Inferior parietal cortex (tissue), 1 donor: ENCODE measurements at regions not wholly inside any gene's neighbourhood (a gene's known extent, or its start where the extent isn't known, plus 50 kb on each side); places are given as distances from the start of the nearest gene placed in this dataset.
"Not testable (repeated sequence)": the region's sequence is repeated elsewhere in the genome, so short reads cannot be mapped to it uniquely, and the experiment has no call there.

Experiments
- DNase-seq: peaks from one replicate; pipeline ENCODE4 v3.0.0-alpha.2; 2016; ENCODE audit errors: extremely low spot score

DNA sequence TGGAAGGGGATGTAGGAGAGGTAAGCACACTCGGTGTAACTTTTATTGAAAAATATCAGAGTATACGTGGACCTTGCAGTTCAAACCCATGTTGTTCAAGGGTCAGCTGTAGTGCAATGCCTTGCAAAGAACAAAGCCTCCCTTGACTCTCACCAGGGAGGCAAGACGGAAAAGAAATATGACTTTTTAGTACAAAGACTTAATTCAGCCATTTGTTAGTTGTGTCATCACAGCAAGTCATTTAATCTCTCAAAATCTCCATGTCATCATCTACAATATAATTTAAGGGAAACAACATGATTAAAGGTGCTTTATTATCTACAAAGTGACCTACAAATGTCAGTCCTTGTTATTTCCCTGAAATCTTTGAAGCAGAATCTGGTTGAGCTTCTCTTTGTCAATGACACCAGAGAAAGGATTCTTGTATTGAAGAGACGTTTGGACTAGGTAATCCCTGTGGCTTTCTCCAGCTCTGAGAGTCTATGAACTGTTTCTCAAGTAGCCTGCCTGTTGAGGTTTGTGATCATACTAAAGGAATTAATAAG lies 502.8 kb downstream of the REEP3 start:
- no peak for DNase-seq

DNA sequence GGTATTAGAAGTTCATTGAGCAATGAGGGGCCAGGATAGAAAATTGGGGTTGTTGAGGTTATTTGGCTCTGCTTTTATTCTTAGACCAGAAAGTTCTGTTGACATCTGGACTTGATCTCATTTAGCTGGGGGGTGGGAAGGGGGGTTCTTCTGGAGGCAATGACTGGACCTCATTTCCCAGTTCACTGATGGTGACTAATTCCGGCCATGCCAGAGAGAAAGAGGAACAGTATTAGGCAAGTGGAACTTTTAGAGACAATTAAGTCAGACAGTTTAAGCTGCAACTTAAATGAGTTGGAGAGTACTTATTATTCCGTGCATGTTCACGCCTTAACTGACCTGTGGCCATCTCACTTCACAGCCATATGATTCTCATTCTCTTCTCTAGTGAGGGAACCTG lies 512.5 kb downstream of the REEP3 start:
- DNase-seq = no peak

DNA sequence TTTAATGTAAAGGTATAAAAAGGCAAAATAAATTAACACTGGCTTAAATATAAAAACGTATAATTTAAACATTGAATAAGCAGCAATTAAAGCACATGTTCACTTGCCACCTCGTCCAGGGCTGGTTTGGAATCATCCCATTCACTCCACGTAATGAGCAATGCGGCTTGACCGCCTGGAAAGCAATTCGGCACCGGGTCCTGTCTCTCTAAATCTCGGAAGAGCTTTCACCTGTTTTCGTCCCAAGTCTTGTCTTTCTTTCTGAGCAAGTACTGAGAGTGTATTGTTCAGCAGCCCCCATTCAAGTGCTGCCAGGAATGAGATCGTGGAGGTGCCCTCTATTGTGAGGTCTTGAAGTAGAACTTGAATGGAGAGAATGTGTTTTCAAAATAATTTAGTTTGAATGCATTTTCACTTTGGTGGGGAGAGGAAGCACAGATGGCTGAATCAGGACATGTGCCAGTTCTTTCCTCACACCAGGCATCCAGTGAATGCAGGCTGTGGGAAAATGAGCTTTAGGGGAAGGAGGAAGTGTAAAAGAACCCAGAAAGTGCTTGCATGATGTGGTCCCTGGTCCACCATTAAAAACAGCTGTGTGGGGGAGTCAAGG lies 515.2 kb downstream of the REEP3 start:
- peak; percentile 49 for DNase-seq

DNA sequence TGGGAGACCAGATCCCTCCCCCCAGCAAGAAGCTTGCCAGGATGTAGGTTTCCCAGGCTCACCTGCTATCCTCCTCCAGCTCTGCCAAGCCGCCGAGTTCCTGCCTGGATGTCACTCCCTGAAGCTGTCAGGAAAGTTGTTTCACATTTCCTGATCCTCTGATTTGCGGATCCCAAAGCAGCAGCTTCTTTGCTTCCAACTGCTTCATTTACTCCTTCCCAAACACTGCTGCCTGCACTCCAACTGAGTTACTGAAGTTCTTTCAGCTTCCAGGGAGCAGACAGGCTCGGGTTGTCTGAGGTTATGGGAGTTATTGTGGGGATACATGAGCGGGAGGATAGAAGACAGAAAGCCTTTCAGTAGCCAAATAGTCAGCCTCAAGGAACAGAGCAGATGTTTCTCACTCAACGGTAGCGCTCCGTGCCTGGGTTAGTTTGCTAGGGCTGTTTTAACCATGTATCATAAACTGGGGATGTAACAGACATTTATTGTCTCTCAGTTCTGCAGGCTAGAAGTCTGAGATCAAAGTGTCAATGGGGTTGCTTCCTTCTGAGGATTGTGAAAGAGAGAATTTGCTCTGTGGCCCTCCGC lies 516.0 kb downstream of the REEP3 start:
- DNase-seq = peak; percentile 41

DNA sequence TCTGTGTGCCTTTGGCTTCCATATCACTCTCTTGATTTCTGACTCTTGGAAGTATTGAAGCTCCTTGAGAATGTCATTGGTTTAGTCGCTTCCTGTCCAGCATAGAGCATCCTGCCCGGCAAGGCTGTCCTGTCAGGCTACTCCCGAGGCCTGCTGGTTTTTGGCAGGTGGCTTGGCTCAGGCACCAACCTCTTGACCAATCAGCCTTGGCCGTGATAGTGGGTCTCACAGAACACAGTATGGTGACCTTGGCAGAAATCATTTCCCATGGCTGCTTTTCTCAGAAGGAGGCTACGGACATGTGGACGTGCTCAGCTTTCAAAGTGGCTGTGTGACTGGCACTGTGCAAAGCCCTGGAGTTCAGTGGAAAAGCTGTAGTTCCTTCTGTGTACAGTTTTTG lies 516.9 kb downstream of the REEP3 start:
- no peak for DNase-seq

DNA sequence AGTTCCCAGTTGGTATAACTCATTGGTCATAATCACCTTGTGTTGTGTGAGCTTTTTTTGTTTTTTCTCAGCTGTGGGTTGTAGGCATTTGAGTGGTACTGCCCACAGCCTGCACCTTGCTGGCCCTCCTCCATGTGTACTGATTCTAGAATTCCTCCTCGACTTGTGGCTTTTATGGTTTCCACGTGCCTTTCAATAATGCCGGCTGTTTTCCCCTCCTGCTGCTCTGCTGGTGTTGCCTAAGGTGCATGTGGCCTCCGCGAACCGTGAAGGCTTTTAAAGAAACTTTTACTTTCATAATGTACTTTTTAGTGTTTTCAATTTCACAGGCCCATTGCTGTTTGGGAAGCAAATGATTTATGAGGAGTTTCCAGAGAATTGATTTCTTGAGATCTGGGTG lies 518.0 kb downstream of the REEP3 start:
- no peak for DNase-seq

DNA sequence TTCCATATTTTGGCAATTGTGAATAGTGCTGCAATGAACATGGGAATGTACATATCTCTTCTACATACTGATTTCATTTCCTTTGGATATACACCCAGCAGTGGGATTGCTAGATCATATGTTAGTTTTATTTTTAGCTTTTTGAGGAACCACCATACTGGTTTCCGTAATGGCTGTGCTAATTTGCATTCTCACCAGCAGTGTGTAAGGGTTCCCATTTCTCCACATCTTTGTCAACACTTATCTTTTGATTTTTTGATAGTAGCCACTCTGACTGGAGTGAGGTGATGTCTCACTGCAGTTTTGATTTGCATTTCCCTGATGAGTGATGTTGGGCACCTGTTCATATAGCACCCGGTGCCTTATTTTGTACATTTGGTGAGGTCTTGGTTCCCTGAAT lies 519.6 kb downstream of the REEP3 start:
- DNase-seq = no peak

DNA sequence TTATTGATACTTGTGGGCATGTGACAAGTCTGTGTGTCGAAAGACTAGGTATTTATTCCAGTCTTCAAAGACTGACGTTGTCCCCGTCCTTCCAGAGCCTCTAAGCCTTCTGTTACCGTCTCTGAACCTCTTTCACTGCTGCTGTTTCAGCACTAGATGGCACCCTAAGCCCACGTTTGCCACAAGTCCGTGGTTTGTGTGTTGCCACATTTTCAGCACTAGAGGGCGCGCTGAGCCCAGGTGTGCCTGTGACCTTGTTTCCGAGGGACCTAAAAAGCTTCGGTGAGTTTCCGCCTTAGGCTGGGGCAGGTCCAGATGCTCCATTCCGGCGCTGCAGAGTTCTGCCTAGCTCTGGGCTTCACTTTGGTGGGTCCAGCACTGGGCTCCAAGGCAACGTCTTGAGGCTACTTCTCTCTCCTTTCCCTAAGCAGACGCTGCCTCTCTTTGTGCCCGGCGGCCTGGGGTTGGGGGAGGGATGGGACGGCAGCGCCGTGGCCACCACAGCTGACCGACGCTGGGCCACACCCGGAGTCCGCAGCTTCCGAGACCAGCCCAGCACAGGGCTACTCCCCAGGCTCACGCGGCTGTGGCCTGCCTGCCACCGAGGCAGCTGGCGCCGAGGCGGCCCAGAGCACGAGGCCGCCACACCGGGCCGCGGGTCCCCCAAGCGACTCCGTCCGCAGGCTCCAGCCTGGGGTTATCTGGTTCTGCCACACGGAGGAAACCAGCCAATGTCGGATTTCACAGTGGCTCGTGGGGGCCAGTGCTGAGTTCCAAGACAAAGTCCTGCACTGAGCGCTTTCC lies 520.2 kb downstream of the REEP3 start:
- peak; percentile 76 for DNase-seq

DNA sequence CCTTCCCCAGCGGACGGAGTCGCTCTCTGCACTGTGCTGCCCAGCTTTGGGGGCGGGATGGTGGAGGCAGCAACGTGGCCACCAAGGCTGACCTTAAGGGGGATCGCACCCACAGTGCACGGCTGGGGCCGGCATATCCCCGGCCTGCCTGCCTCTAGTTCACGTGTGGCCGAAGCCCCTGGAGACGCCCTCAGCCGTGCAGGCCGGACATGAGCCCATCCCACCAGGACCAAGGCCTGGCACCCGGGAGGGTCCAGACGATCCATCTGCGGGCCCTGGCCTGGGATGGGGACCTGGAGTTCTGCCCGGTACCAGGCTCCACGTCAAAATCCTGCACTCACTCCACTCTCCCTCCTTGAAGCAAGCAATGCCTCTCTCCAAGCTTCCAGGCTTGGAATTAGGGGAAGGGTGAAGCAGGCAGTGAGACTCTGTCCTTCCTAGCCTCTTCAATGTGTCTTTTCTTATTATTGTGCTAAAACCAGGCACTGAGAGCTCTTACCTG lies 520.8 kb downstream of the REEP3 start:
- DNase-seq = no peak

DNA sequence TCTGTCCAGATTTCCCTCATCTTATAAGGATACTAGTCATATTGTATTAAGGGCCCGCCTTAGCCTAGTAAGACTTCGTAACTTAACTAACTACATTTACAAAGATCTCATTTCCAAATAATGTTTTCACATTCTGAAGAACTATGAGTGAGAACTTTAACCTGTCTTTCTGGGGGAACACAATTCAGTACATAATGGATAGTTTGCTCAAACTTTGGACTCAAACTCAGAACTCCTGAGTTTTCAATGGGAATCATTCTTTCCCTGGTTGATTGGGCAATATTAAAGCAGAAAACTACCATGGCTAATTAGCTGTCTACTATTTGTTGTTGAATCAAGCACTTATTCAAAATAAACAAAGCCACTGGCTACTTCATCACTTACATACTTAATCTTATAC lies 522.9 kb downstream of the REEP3 start:
- DNase-seq = no peak

DNA sequence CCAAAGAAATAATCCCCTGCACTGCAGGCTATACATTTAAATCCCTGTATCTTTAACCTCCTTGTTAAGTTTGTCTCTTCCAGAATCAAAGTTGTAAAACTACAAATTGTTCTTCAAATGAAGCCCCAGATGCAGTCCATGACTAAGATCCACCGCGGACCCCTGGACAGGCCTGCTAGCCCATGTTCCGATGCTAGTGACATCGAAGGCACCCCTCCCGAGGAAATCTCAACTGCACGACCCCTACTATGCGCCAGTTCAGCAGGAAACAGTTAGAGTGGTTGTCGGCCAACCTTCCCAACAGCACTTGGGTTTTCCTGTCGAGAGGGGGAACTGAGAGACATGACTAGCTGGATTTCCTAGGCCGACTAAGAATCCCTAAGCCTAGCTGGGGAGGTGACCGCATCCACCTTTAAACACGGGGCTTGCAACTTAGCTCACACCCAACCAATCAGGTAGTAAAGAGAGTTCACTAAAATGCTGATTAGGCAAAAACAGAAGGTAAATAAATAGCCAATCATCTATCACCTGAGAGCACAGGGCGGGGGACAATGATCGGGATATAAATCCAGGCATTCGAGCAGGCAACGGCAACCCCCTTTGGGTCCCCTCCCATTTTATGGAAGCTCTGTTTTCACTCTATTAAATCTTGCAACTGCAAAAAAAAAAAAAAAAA lies 523.9 kb downstream of the REEP3 start:
- DNase-seq = not testable (repeated sequence)

DNA sequence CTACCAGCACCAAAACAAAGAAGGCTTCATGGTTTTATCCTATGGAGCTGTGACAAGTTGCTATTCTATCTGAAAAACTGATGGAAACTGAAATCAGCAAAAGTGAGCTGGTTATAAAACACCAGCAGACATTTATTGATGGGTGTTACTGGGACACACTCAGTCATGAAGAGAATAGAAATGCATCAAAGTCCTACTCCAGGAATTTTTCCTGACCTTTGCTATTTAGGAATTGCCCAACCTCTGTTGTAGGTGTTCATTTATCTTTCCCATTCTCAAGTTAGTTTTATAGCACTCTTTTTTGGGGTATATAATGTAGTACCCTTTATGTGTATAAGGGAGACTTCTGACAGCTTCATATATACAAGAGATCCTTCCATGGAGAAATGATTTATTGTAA lies 533.2 kb downstream of the REEP3 start:
- DNase-seq = no peak

DNA sequence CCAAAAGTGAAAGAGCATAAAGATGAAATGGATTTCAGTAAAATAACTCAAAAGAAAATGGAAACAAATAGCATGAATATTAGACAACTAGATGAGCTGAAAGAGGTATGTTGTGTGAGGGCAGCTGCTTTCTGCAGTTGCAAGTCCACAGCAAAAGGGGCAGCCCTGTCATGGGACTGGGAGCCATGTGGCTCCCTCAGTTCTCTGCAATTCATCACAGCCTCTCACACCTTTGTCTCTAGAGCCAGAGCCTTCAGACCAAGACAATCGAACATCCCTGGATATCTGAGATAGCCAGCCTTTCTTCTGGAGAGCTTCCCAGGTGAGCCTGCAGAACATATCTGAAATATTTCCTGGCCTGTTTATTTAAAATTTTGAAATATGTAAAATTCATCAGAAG lies 538.7 kb downstream of the REEP3 start:
- DNase-seq = no peak

DNA sequence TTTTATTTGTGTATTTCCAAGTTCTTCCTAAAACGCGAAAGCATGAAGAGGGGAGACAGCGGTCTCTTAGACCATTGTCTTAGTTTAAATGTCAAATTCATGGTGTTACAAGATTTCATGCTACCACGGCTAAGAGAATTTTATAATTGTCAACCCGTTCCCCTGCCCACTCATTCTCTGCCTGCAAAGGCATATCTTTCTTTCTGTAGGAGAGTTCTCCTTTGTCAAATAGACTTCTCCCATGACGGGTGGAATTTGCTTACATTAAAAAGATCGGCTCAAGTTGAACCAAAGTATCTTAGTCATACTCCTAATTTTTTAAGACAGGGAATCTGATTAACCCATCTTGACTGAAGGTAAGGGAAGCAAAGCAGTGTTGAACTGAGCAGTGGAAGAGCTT lies 539.2 kb downstream of the REEP3 start:
- no peak for DNase-seq

DNA sequence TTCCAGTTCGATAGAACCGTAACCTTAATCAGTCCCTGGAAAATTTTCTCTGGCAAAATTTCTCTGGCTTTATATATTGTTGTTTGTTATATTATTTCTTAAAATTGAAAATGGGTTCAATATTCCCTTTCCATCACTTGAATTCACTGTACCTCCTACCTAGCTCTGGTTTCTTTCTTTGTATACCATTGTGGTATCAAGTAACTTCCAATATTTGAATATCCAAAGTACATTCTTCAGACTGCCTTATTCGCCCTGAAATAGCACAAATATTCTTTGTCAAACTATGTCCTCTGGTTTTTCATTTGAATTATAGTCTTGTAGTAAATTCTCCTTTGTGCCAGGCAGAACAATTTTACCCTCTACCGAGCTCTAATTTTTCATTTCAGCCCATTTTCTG lies 541.6 kb downstream of the REEP3 start:
- no peak for DNase-seq

DNA sequence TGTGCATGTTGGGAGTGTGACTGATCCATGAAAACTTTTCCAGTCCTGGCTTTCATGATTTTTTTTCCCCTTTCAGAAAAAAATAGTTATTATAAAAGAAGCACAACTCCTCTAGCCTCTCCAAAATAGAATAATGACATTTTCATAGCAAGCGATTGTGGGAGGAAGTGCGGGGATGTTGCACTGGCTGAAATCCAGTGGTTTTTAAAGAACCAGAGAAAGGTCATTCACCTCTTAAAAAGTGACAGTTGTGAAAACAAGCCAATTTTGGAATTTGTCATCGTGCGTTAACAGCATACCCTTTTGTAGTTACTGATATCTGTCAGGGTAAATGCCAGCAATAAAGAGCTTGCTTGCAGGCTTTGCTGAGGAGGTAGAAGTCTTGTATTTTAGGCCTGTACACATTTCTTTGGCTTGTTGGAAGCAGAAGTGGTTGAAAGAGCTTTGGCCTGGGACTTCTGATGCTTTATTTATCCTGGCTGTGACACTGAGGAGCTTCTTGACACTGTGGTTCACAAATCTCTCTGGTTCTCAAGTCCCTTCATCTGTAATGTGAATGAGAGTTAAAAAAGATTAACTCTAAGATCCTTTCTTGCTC lies 545.9 kb downstream of the REEP3 start:
- DNase-seq = no peak

DNA sequence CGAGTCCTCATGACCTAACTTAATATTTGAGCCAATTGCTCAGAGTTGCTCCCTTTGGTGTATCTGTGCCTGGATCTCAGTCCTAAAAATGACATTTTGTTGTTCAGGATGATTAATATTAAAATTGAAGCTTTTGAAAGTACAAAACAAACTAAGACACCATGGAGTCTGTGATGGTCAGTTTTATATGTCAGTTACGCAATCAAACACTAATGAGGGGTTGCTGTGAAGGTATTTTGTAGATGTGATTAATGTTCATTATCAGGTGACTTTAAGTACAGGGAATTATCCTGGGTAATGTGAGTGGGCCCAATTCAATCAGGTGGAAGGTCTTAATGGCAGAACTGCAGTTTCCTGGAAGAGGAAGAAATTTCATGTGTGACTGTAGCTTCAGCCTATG lies 546.7 kb downstream of the REEP3 start:
- no peak for DNase-seq

DNA sequence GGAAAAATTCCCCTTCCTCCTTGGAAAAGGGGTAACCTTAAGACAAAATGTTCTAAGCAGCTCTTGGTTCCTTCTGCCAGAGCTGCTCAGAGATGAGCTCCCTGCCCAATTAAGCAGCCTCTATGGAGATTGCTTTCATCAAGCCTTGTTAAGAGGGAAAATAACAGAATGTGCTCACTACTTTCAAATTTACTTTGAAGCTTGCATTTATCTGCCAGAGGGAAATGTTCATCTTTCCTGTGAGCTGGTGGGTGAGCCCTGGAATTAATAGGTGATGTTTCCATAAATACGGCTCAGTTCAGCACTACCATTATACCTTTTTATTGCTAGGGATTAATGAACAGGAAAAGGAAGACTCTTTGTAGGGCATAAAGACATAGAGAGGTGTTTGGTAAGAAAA lies 549.0 kb downstream of the REEP3 start:
- DNase-seq = peak; percentile 36

DNA sequence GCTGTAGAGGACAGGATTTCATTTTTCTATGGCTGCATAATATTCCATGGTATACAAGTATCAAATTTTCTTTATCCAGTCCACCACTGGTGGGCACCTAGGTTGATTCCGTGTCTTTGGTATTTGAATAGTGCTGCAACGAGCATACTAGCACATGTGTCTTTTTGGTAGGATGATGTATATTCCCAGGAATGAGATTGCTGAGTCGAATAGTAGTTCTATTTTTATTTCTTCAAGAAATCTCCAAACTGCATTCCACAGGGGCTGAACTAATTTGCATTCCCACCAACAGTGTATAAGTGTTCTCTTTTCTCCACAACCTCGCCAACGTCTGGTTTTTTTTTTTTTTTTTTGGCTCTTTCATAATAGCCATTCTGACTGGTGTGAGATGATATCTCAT lies 550.0 kb downstream of the REEP3 start:
- DNase-seq = no peak

DNA sequence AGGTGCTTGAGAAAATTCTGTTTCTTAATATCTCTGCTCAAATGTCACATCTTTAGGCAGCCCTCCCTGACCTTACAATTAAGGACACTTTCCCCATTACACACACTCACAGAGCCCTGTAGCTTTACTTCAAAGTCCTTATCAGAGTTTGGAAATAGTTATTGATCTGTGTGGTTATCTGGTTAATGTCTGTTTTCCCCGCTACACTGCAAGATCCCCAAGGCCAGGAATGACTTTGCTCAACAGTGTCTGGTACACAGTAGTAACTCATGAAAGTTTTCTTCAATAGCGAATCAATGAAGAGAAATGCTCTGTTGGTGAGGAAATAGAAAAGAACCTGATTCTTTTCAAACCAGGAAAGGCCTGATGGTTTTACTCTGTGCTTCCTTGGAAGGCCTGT lies 554.4 kb downstream of the REEP3 start:
- no peak for DNase-seq

DNA sequence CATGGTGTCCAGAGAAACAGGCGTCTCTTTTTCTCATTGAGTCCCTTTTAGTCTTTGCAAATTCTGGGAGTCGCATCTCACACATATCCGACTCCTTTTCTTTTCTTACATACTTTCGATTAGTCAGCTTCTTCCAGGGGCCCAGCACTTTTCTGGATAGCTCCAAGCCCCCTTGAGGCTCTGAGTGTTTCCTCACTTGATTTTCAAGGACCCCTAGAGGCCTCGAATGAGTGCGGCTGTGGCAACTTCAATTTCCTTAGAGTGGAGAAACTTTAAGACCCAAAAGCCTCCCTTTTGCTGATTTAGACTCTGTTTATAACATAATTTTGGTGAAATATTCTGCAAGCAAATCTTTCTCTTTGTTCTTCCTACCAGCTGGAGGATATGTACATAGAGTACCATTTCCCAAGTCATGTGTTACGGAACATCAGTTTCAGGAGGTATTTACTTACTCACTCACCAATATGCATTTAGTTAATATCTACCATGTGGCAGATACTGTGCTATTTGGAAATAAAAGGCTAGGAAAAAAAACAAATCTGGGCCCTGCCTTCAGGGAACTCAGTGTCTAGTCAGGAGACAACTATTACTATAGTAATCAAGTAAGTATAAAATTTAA lies 555.2 kb downstream of the REEP3 start:
- no peak for DNase-seq
